Tibial artery (tissue), 4 donors: ENCODE measurements at regions not wholly inside any gene's neighbourhood (a gene's known extent, or its start where the extent isn't known, plus 50 kb on each side); places are given as distances from the start of the nearest gene placed in this dataset.

Source experiments
- DNase-seq, 2 donors: peaks; one replicate each; pipeline ENCODE4 v3.0.0-alpha.2; 2019
- H3K27ac ChIP-seq, 2 donors: fragments of 200-600 bp; sonication (generic) in 1 of 2; 1 replicate in 1 of 2; 2 replicates in 1 of 2; pipeline ENCODE4 v1.5.1; 2018 to 2019; ENCODE audit warnings: mild to moderate bottlenecking in 1 of 2
- H3K27me3 ChIP-seq, 2 donors: fragments of 200-600 bp; sonication (generic) in 1 of 2; one replicate each; pipeline versions ENCODE4 v1.5.1 to v1.6.0; 2016 to 2019
- H3K36me3 ChIP-seq, 3 donors: fragments of 200-600 bp; sonication (generic) in 2 of 3; one replicate each; pipeline ENCODE4 v1.5.1; 2016 to 2019; ENCODE audit warnings: mild to moderate bottlenecking in 2 of 3
- H3K4me1 ChIP-seq, 4 donors: fragments of 200-600 bp; sonication (generic) in 2 of 4; 1 replicate in 3 of 4; 2 replicates in 1 of 4; pipeline ENCODE4 v1.5.1; 2016 to 2019
- H3K4me3 ChIP-seq, 2 donors: fragments of 200-600 bp; sonication (generic) in 1 of 2; 1 replicate in 1 of 2; 2 replicates in 1 of 2; pipeline ENCODE4 v1.5.1; 2018 to 2019; ENCODE audit warnings: mild to moderate bottlenecking in 2 of 2
- H3K9me3 ChIP-seq, 3 donors: fragments of 200-600 bp; sonication (generic) in 1 of 3; one replicate each; pipeline ENCODE4 v1.5.1; 2016 to 2019
- intact Hi-C: fragments of 100-400 bp; cut with DNase I; formaldehyde crosslinking; loops from one replicate; pipeline ENCODE4 v1.15.0; 2023; ENCODE audit warnings: low total_unique reads
- TF ChIP-seq, protein P1 (sequence below), 2 experiments: fragments of 200-600 bp in 1 of 2; fragments of 450-650 bp in 1 of 2; IDR thresholded peaks; one replicate each; pipeline ENCODE4 v1.5.1; 2017 to 2019; ENCODE audit warnings: antibody characterized with exemption in 2 of 2, mild to moderate bottlenecking in 1 of 2, moderate library complexity in 1 of 2

DNA sequence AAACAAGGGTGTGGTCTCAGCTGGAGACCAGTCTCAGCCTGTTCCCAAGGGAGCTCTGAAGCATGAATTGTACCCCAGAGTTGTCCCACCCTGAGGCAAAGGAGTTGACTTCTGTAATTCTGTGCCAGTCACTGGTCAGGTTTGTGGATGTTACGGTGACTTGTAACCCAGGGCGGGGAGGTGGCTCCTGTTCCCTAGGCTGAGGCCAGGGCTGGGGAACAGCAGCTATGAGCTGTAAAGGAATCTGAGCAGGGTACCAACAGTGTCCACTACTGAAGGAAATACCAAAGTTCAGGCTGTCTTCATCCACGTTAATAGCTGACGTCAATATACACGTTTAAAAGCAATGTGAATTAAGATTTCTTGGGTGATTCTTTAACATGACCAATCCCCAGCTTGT is 266.2 kb downstream of the ABHD5 start:
- intact Hi-C loops: no loop called here
- Histone ChIP-seq H3K27me3 (no peaks in the 10 kb centered on the region), H3K4me3 (no peak overlapping the region), H3K4me1 (peaks cover 0 to 9% (median 7%) of the 10 kb centered on the region in 4 donors), H3K27ac (no peak overlapping the region), H3K9me3 (no peaks in the 10 kb centered on the region), H3K36me3 (no peaks in the 10 kb centered on the region)
- TF ChIP-seq, protein P1, sequence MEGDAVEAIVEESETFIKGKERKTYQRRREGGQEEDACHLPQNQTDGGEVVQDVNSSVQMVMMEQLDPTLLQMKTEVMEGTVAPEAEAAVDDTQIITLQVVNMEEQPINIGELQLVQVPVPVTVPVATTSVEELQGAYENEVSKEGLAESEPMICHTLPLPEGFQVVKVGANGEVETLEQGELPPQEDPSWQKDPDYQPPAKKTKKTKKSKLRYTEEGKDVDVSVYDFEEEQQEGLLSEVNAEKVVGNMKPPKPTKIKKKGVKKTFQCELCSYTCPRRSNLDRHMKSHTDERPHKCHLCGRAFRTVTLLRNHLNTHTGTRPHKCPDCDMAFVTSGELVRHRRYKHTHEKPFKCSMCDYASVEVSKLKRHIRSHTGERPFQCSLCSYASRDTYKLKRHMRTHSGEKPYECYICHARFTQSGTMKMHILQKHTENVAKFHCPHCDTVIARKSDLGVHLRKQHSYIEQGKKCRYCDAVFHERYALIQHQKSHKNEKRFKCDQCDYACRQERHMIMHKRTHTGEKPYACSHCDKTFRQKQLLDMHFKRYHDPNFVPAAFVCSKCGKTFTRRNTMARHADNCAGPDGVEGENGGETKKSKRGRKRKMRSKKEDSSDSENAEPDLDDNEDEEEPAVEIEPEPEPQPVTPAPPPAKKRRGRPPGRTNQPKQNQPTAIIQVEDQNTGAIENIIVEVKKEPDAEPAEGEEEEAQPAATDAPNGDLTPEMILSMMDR (IDR thresholded peaks at IDR 0.05): no peak
- DNase-seq: no peak

DNA sequence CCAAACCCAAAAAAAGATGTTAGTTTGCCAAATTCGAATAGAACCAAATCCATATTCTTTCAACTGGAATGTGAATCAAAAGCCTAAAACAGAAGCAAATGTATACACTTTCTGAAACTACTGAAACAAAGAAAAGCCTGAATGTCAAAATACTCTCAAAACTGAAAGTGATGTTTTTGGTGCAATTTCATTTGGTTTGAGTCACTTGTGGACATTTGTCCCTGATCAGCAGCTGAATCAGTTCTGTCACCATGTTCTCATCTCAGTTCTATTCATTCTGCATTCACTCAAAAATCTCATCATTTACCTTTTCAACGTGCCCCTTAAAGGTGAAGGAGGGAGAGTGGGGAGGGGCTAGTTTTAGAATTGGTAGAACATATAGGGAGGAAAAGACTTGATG is 266.8 kb downstream of the ABHD5 start:
- Histone ChIP-seq H3K9me3 (no peaks in the 10 kb centered on the region), H3K36me3 (no peaks in the 10 kb centered on the region), H3K4me1 (peaks cover 0 to 9% (median 7%) of the 10 kb centered on the region in 4 donors), H3K4me3 (no peak overlapping the region), H3K27ac (no peak overlapping the region), H3K27me3 (peaks cover 0 to 3% of the 10 kb centered on the region in 2 donors)
- TF ChIP-seq, protein P1 (IDR thresholded peaks at IDR 0.05): no peak
- no peak for DNase-seq
- intact Hi-C loops: no loop called here

DNA sequence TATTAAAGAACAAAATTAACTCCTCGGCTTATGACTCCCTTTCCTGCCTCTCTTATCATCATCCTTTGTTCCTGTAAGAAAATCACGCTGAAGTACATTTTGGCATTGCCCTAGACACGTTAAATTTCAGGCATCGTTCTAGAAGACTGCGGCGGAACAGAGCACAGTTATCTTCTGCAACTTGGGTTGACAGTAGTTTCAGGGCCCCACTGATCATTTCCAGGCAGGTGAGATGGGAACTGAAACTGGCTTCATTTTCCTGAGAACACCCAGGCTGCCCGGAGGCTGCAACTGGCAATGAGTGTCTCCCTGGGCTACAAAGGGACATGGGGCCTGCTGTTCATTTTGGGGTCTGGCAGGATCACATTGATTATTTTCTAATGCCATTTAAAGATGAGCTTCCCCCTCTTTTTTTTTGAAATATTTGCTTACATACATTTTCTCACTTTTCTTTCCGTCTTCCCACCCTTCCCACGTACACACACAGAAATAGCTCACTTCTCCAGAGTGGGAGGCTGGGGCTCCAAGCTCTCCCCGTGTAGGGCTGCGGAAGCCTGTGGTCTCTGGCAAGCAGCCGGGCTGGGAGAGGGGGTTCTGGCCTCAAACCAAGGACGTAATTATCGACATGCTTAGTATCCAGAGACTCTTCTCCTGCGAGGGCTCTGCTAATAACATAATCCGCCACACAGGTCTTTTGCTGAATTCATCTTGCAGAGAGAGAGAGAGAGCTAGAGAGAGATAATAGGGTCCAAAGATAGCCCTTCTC is 267.4 kb downstream of the ABHD5 start:
- TF ChIP-seq, protein P1 (IDR thresholded peaks at IDR 0.05): no peak
- no peak for DNase-seq
- intact Hi-C loops: no loop called here
- Histone ChIP-seq H3K27ac (no peak overlapping the region), H3K27me3 (peaks cover 0 to 4% of the 10 kb centered on the region in 2 donors), H3K36me3 (no peaks in the 10 kb centered on the region), H3K9me3 (no peaks in the 10 kb centered on the region), H3K4me1 (peaks cover 0 to 8% (median 6%) of the 10 kb centered on the region in 4 donors), H3K4me3 (no peak overlapping the region)

DNA sequence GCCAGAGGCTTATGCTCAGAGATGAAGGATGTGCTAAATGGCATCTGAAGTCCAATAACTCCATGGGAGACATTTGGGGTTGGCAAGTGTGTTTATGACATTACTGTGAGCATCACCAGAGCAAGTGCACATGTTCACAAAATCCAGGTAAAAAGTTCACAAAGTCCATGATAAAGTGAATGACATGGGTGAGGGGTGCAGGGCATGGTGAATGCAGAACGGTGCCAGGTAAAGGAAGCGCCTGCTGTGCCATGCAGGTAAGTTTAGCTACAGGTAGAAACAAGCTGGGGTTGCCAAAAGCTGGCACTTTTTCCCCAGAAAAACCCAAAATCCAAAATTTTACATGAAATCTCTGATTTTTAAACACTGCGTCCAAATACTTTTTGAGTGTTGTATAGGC is 268.2 kb downstream of the ABHD5 start:
- TF ChIP-seq, protein P1 (IDR thresholded peaks at IDR 0.05): no peak
- intact Hi-C loops: no loop called here
- no peak for DNase-seq
- Histone ChIP-seq H3K27ac (no peak overlapping the region), H3K36me3 (no peaks in the 10 kb centered on the region), H3K4me3 (no peak overlapping the region), H3K27me3 (peaks cover 0 to 4% of the 10 kb centered on the region in 2 donors), H3K9me3 (no peaks in the 10 kb centered on the region), H3K4me1 (peaks cover 0 to 3% (median under 1%) of the 10 kb centered on the region in 4 donors)

DNA sequence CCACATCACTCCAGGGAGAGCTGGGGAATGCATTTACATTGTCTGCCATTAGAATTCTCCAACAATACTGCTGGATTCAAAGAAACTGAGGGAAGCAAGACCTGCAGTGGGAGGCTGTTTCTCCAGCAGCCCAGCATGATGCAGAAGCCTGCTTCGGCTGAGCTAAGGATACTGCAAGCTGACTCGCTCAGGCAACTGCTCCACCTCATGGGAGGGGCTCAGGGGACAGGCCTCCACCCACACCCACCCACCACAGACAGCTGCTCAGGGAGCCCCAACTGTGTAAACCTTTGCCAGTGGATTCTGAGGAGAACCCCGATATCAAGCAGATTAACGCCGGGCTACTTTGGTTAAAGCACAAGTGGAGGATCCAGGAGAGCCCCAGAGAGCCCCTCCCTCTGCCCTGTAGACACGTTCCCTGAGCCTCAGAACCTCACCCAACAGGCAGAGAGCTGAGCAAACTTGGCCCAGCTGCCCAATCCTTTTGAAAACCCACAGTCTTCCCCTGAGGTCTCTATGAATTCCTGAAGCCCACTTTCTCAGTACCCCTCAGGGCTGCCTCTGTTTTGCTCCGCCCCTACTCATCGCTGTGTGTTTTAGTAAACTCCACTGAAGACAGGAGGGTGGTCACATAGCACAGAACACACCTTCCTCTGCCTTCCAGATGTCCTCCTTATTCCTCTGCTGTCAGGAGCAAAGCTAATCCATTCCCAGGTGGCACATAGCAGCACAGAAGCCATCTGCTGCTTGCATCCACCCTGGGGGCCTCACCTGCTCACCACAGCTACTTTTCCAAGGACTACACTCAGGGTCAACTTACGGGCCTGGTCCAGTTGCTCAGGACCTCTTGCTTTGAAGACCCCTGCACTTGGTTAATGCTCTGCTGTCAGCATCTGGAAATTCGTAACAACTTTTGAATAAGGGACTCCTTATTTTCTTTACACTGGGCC is 269.0 kb downstream of the ABHD5 start:
- no peak overlapping the region for H3K27ac ChIP-seq
- H3K4me3 ChIP-seq: no peak overlapping the region
- H3K4me1 ChIP-seq: no peaks in the 10 kb centered on the region
- H3K36me3 ChIP-seq: no peaks in the 10 kb centered on the region
- intact Hi-C loops: no loop called here
- peaks cover 0 to 8% of the 10 kb centered on the region in 2 donors for H3K27me3 ChIP-seq
- TF ChIP-seq, protein P1 (IDR thresholded peaks at IDR 0.05): no peak
- DNase-seq: no peak
- no peaks in the 10 kb centered on the region for H3K9me3 ChIP-seq
